ENCODE measurements at regions not wholly inside any gene's neighbourhood (a gene's known extent, or its start where the extent isn't known, plus 50 kb on each side); places are given as distances from the start of the nearest gene placed in this dataset.

GRCh38 chr1:182122256-182122912, 60.9 kb upstream of the ZNF648 start:
- no peak for TF ChIP-seq CTCF (conservative IDR thresholded peaks at IDR 0.05)
- H3K4me3 Mint-ChIP-seq, result no peak overlapping the region
- peaks cover 8% of the 10 kb centered on the region for H3K4me1 Mint-ChIP-seq (ENCODE audit: unreplicated experiment)
- no peak overlapping the region for H3K27ac Mint-ChIP-seq
- DNase-seq (ENCODE audit: extremely low spot score, unreplicated experiment), result no peak
- H3K36me3 Mint-ChIP-seq, result no peaks in the 10 kb centered on the region
- no peaks in the 10 kb centered on the region for H3K27me3 Mint-ChIP-seq
- H3K9me3 Mint-ChIP-seq, result no peaks in the 10 kb centered on the region

GRCh38 chr1:182121787-182122186, 60.3 kb upstream of the ZNF648 start:
- H3K27ac Mint-ChIP-seq, result no peak overlapping the region
- no peaks in the 10 kb centered on the region for H3K9me3 Mint-ChIP-seq
- no peaks in the 10 kb centered on the region for H3K36me3 Mint-ChIP-seq
- peaks cover 8% of the 10 kb centered on the region for H3K4me1 Mint-ChIP-seq (ENCODE audit: unreplicated experiment)
- no peak for TF ChIP-seq CTCF (conservative IDR thresholded peaks at IDR 0.05)
- no peak for DNase-seq (ENCODE audit: extremely low spot score, unreplicated experiment)
- no peaks in the 10 kb centered on the region for H3K27me3 Mint-ChIP-seq
- no peak overlapping the region for H3K4me3 Mint-ChIP-seq

- Mint-ChIP-seq H3K36me3 (no peaks in the 10 kb centered on the region), H3K4me1 (ENCODE audit: unreplicated experiment) (peaks cover 8% of the 10 kb centered on the region), H3K4me3 (no peak overlapping the region), H3K9me3 (no peaks in the 10 kb centered on the region), H3K27ac (no peak overlapping the region), H3K27me3 (no peaks in the 10 kb centered on the region)
- no peak for TF ChIP-seq CTCF (conservative IDR thresholded peaks at IDR 0.05)
- DNase-seq (ENCODE audit: extremely low spot score, unreplicated experiment), result no peak
These were observed 59.1 kb upstream of the ZNF648 start for GRCh38 chr1:182120411-182121258.

GRCh38 chr1:182119631-182120030, 58.1 kb upstream of the ZNF648 start:
- Mint-ChIP-seq H3K27ac (no peak overlapping the region), H3K36me3 (no peaks in the 10 kb centered on the region), H3K9me3 (no peaks in the 10 kb centered on the region), H3K4me1 (ENCODE audit: unreplicated experiment) (peaks cover 9% of the 10 kb centered on the region), H3K27me3 (no peaks in the 10 kb centered on the region), H3K4me3 (no peak overlapping the region)
- no peak for TF ChIP-seq CTCF (conservative IDR thresholded peaks at IDR 0.05)
- no peak for DNase-seq (ENCODE audit: extremely low spot score, unreplicated experiment)

DNA sequence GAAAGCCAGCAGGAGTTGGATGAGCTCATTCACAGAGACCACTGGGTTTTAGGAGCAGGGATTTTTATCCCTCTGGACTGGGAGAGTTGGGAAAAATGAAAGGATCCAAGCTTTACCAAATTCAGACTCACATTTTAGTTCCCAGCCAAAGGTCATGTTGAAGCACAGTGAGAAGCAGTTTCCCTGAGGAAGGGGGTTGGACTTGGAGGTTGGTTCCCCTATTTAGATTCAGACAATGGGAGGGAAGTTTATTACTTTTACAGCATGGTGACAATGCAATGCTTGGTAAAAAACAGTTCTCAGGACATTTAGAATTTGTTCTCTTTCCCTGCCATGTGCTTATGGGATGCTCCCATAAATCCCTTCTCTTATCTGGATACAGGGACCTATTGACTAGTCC, 57.3 kb upstream of the ZNF648 start:
- no peak overlapping the region for H3K4me3 Mint-ChIP-seq
- no peaks in the 10 kb centered on the region for H3K27me3 Mint-ChIP-seq
- H3K36me3 Mint-ChIP-seq, result no peaks in the 10 kb centered on the region
- no peaks in the 10 kb centered on the region for H3K9me3 Mint-ChIP-seq
- no peak for DNase-seq (ENCODE audit: extremely low spot score, unreplicated experiment)
- H3K27ac Mint-ChIP-seq, result no peak overlapping the region
- no peak for TF ChIP-seq CTCF (conservative IDR thresholded peaks at IDR 0.05)
- peaks cover 15% of the 10 kb centered on the region for H3K4me1 Mint-ChIP-seq (ENCODE audit: unreplicated experiment)
